KOPT-K1 (cell line): ENCODE measurements at regions not wholly inside any gene's neighbourhood (a gene's known extent, or its start where the extent isn't known, plus 50 kb on each side); places are given as distances from the start of the nearest gene placed in this dataset.

Experiments used
- H3K27ac ChIP-seq: fragments of 200-600 bp; sonication (generic); 2 replicates; pipeline ENCODE4 v1.5.1; 2016; ENCODE audit warnings: antibody characterized with exemption, mild to moderate bottlenecking, low read depth, low read length; ENCODE audit not compliant: poor library complexity, severe bottlenecking
- H3K36me3 ChIP-seq: fragments of 200-600 bp; sonication (generic); 2 replicates; pipeline ENCODE4 v1.5.1; 2017; ENCODE audit warnings: antibody characterized with exemption, mild to moderate bottlenecking, low read length, moderate library complexity; ENCODE audit not compliant: insufficient read depth
- H3K9me3 ChIP-seq: fragments of 200-600 bp; sonication (generic); 2 replicates; pipeline ENCODE4 v1.5.1; 2017; ENCODE audit warnings: antibody characterized with exemption, low read length, mild to moderate bottlenecking; ENCODE audit not compliant: insufficient read depth, poor library complexity, severe bottlenecking

GRCh38 chr14:96962337-96962736, 165.2 kb downstream of the VRK1 start:
- Histone ChIP-seq H3K9me3 (peaks cover 7% of the 10 kb centered on the region), H3K27ac (no peak overlapping the region), H3K36me3 (no peaks in the 10 kb centered on the region)

DNA sequence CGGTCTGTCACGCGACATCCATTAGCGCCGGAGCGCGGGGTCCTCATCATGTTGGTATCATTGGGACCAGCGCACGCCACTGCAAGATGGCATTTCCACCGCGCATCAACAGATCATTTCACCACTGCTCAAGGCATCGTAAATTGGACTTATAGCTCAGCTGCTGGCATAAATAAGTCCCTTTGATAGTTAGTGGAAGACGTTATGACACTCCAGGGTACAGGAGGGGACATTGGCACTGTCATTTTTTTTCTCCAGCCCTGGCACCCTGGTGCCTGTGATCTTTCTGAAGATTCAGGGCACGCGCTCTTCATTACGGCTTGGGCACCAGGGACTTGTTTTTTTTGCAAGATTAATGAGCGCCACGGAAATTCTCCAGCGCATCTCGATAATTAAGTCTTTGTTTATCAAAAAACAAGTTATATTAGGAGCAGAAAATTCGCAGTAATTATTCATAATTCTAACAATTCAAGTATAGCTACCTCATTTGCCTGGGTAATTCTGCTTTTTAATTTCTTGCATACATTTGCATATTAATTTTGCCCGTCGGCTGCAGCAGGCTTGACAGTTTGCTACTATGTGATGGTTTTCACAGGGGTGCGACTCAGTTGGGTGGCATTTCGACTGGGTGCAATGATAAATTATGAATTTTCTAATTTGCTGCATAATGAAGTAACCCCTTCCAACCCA, 167.7 kb downstream of the VRK1 start:
- Histone ChIP-seq H3K27ac (no peak overlapping the region), H3K9me3 (peaks cover 15% of the 10 kb centered on the region), H3K36me3 (no peaks in the 10 kb centered on the region)

- peaks cover 15% of the 10 kb centered on the region for H3K9me3 ChIP-seq
- H3K36me3 ChIP-seq: no peaks in the 10 kb centered on the region
- no peak overlapping the region for H3K27ac ChIP-seq
Measured at GRCh38 chr14:96965885-96966595, 168.9 kb downstream of the VRK1 start.

DNA sequence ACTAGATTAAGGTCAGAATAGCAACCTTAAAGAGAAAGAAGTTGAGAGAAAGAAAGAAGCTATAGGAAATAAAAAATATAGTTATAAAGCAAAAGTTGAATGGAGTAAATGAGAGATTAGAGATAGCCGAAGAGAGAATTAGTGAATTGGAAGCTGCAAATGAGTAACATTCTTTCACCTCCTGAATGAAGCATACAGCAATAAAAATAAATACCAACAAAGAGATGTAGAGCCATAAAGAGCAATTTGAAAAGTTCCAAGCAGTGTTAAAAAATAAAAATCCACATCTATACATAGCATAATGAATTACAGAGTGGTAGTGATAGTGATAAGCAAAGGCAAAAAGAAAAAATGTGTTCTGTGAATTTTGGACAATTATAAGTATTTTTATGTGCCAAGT, 177.9 kb downstream of the VRK1 start:
- Histone ChIP-seq H3K36me3 (no peaks in the 10 kb centered on the region), H3K27ac (no peak overlapping the region), H3K9me3 (peaks cover 21% of the 10 kb centered on the region)

DNA sequence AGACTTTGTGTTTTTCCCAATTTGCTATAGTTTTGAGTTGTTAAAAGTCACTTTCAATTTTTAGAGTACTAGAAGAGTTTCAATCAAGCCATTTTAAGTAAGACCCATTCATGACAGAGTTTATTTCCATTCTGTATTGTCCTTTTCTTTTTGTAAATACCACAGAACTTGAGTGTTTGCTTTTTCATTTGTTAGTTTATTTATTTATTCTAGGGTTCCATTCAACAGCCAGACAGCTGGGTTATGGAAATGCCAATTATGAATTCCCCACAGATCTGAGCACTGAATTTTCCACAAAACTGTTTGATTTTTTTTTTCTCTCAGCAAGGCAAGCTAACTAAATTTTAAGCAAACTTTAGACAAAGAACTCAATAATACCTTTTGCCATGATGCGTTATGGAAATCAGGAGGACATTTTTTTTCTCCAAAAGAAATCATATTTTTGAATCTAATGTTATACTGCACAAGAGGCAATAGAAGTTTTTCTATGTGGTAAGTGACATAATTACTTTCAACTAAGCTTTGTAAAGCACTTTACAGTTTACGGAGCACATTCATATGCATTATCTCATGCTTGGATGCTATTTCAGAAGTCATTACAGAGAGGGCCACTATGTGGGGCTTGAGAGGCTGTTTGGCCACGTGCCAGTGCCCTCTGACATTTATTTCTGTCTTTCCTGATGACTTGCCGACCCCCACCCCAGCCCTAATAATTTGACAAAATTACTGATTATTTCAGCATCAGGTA, 181.5 kb downstream of the VRK1 start:
- H3K9me3 ChIP-seq: peaks cover 20% of the 10 kb centered on the region

DNA sequence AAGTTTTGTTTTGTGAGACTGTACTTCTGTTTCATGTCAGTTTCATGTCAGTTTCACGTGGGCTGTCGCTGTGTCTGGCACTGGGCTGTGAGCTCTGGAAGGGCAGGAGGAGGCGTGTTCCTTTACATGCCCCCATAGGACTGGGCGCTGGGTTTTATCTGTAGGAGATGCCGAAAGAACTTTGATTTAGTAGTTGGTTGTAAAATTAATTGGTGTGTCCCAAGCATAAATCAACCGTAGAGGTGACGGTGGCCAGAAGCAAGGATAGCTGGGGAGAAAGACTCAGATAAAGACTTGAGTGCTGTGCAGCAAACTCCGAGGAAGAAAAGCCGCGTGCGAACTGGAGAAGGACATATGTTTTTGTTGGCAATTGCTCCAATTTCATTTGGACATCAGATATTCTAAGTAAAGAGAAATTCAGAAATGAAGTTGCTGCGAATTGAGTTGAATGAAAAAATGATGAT, 182.5 kb downstream of the VRK1 start:
- Histone ChIP-seq H3K9me3 (peaks cover 11% of the 10 kb centered on the region), H3K36me3 (no peaks in the 10 kb centered on the region), H3K27ac (no peak overlapping the region)

More for the DNA sequence above, 181.5 kb downstream of the VRK1 start:
- Histone ChIP-seq H3K27ac (no peak overlapping the region), H3K36me3 (no peaks in the 10 kb centered on the region)

GRCh38 chr14:96980835-96981234, 183.7 kb downstream of the VRK1 start:
- Histone ChIP-seq H3K36me3 (no peaks in the 10 kb centered on the region), H3K27ac (no peak overlapping the region), H3K9me3 (no peaks in the 10 kb centered on the region)

- H3K36me3 ChIP-seq: no peaks in the 10 kb centered on the region
- H3K27ac ChIP-seq: no peak overlapping the region
- H3K9me3 ChIP-seq: no peaks in the 10 kb centered on the region
Measured at GRCh38 chr14:96986256-96987085, 189.3 kb downstream of the VRK1 start.

- Histone ChIP-seq H3K27ac (no peak overlapping the region), H3K9me3 (no peaks in the 10 kb centered on the region), H3K36me3 (no peaks in the 10 kb centered on the region)
Measured at GRCh38 chr14:96987086-96987474, 189.9 kb downstream of the VRK1 start.

GRCh38 chr14:96987771-96988170, 190.6 kb downstream of the VRK1 start:
- H3K36me3 ChIP-seq: no peaks in the 10 kb centered on the region
- no peak overlapping the region for H3K27ac ChIP-seq
- no peaks in the 10 kb centered on the region for H3K9me3 ChIP-seq

DNA sequence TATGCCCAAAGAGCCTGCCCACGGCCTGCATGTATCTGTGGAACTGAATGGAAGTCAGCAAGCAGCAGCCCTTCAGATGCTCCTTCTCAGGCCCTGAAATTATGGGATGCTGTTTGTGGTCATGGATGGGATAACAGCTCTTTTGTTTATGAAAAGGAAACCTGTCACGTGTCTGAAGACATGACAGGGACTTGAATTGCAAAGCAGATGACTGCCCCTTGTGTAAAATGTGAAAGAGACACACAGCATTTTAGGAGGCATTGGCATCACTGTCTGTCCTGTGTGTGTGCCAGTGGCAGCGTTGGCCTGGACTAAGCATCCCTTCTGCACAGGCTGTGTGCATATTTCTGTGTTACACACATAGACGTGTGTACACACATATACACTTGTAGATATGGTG, 192.1 kb downstream of the VRK1 start:
- H3K9me3 ChIP-seq: no peaks in the 10 kb centered on the region
- no peaks in the 10 kb centered on the region for H3K36me3 ChIP-seq
- no peak overlapping the region for H3K27ac ChIP-seq

DNA sequence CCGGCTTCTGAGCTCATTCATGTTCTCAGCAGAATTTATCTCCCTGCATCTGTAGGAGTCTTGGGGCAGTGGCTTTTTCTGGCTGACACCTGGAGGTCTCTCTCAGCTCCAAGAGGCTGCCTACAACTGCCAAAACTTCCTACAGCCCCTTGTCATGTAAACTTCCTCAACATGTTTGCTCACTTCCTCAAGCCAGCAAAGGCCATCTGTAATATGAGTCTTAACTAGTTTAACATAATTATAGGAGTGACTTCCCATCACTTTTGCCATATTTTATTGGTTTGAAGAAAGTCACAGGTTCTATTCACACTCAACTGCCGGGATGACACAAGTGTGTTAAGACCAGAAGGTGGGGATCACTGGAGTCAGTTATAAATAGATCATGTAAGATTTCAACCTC, 194.0 kb downstream of the VRK1 start:
- H3K36me3 ChIP-seq: no peaks in the 10 kb centered on the region
- no peaks in the 10 kb centered on the region for H3K9me3 ChIP-seq
- no peak overlapping the region for H3K27ac ChIP-seq

GRCh38 chr14:96994999-96995398, 197.8 kb downstream of the VRK1 start:
- Histone ChIP-seq H3K27ac (no peak overlapping the region), H3K36me3 (no peaks in the 10 kb centered on the region), H3K9me3 (peaks cover 6% of the 10 kb centered on the region)

DNA sequence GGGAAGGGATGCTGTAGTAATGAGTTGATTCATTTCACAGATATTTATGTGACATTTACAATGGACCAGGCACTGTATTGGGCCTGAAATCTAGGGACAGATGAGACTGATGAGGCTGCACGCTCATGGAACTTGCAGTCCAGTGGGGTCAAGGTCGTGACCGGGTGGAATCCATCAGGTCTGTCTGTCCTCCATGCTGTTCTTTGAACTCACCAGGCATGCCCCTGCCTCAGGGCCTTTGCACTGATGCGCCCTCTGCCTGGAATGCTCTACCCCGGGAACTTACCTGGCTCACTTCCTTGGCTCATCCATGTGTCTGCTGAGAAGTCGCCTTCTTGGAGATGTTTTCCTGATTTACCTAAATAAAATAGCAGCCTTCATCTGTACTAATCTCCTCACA, 200.1 kb downstream of the VRK1 start:
- Histone ChIP-seq H3K27ac (no peak overlapping the region), H3K9me3 (peaks cover 16% of the 10 kb centered on the region), H3K36me3 (no peaks in the 10 kb centered on the region)

- no peak overlapping the region for H3K27ac ChIP-seq
- peaks cover 16% of the 10 kb centered on the region for H3K9me3 ChIP-seq
Measured at GRCh38 chr14:96997996-96998395, 200.8 kb downstream of the VRK1 start.

More at GRCh38 chr14:96997996-96998395, 200.8 kb downstream of the VRK1 start:
- no peaks in the 10 kb centered on the region for H3K36me3 ChIP-seq
